ENCODE measurements at regions not wholly inside any gene's neighbourhood (a gene's known extent, or its start where the extent isn't known, plus 50 kb on each side); places are given as distances from the start of the nearest gene placed in this dataset.

DNA sequence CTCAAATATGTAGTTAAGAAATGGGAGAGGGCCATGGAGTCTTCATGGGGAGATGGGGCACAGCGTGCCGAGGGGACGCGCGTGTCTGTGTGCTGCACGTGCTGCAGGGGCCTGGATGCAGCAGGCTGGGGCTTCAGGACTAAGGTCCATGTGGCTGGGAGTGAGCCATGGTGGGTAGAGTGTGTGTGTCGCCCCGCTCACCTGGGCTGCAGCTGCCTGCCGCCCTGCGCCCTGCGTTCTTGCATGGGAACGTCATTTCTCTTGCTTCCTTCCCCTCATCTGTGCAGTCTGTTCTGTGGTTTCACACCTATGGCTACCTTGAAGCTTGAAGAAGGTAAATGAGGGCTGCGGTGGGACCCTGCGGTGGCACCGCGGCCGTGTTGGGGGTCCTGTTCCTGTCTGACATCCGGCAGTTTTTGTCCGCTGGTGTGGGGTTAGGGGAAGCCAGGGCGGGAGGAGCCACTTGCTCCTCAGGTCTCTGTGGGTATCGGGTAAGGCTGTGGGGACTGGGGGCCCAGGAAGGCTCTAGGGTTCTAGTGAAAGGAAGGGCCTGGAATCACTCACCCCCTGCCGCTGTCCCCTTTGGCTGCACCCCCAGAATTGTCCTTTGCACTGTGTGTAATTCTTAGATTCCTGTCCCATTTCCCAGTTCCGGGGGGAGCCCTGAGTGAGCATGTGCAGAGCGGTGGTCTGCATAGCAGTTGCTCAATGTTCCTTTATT, 54.1 kb upstream of the HS6ST1 start:
- H3K4me3 ChIP-seq (ENCODE audit: low read depth, low read length): no peak overlapping the region
- no peak for DNase-seq (ENCODE audit: low read depth)
- TF ChIP-seq, protein P1, sequence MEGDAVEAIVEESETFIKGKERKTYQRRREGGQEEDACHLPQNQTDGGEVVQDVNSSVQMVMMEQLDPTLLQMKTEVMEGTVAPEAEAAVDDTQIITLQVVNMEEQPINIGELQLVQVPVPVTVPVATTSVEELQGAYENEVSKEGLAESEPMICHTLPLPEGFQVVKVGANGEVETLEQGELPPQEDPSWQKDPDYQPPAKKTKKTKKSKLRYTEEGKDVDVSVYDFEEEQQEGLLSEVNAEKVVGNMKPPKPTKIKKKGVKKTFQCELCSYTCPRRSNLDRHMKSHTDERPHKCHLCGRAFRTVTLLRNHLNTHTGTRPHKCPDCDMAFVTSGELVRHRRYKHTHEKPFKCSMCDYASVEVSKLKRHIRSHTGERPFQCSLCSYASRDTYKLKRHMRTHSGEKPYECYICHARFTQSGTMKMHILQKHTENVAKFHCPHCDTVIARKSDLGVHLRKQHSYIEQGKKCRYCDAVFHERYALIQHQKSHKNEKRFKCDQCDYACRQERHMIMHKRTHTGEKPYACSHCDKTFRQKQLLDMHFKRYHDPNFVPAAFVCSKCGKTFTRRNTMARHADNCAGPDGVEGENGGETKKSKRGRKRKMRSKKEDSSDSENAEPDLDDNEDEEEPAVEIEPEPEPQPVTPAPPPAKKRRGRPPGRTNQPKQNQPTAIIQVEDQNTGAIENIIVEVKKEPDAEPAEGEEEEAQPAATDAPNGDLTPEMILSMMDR (conservative IDR thresholded peaks at IDR 0.05; ENCODE audit: low read depth, low read length): no peak

DNA sequence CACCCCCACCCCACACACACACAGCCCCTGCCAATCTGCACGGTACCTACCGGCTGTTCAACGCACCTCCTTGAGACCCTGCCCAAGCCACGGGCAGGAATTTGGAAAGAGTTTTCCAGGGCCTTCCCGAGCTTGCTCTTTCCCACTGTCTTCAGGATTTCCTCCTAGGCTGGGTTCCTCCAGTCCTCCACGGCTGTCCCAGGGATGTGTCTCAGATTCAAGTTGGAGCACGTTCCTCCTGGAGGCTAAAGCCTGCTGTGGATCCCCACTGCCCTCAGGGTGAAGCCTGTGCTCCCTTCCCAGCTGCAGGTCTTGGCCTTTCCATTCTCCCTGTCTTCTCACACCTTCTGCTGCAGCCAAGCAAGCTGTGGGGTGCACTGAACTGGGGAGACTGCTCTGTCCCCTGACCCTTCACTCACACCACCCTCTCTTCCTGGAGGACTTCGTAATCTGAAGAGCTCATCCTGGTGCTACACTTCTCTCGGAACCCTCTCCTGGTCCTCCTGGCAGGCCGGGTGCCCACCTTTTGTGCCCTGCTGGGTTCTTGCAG, 54.9 kb upstream of the HS6ST1 start:
- TF ChIP-seq, protein P1 (conservative IDR thresholded peaks at IDR 0.05; ENCODE audit: low read depth, low read length): no peak
- no peak overlapping the region for H3K4me3 ChIP-seq (ENCODE audit: low read depth, low read length)
- DNase-seq (ENCODE audit: low read depth): no peak

DNA sequence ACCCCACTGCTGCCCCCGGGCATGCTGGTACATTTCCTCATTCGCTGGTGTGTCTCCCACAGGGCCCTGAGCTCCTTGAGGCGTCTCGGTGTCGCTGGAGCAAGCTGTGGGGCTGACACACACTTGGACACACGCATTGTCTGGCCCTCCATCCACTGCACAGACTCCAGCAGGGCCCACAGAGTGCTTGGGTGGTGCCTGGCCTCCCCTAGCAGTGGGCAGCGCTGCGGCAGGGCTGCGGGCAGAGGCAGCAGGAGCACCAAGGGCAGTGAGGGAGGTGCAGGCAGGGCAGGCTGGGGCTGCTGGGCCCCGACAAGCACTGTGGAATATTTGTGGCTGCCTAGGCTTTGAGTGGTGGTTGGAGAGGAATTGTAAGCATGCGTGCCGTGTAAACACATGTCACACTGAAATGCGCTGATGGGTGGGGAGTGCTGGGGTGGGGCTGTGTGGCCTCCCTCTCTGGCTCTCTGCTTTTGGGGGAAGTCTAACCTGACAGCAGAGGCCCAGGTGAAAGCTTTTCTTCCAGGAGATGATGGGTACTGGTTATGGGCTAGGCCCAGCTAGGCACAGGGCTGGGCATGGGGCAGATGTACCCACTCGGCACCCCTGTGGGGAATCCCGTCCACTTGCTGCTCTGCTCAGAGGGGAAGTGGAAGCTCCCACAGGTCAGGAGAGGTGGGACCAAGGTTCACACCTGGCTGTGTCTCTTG, 55.5 kb upstream of the HS6ST1 start:
- peak; percentile 91 for DNase-seq (ENCODE audit: low read depth)
- no peak overlapping the region for H3K4me3 ChIP-seq (ENCODE audit: low read depth, low read length)
- TF ChIP-seq, protein P1 (conservative IDR thresholded peaks at IDR 0.05; ENCODE audit: low read depth, low read length): no peak

DNA sequence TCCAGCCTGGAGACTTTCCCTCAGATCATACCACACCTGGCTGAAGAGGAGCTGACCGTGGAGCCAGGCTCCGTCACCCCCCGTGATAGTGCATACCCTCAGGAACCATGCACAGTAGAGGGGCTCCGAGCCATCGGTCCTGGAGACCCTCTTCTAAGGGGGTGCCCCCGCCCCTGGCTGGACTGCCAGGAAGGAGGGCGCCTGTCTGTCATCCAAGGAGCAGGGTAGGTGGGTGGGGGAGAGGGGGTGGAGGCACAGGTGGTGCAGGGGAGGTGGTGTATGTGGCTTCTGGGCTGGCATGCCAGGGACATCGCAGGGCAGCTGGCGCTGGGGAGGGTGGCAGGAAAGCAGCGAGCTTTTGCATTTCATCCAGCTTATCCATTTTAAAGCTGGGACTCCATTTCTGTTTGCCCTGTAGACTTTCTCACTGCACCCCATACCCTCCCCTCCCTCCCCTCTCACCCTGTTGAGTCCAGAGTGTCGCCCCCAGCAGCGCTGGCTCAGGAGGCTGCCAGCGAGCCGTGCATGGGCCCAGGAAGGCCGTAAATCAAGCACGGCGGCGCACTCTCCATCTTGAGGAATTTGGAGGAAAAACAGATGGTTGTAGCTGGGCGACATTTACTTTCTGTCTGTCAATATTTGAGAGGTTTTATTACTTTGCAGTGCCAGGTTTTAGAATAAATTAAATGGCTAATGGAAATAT, 56.2 kb upstream of the HS6ST1 start:
- DNase-seq (ENCODE audit: low read depth): no peak
- H3K4me3 ChIP-seq (ENCODE audit: low read depth, low read length): no peak overlapping the region
- TF ChIP-seq, protein P1 (conservative IDR thresholded peaks at IDR 0.05; ENCODE audit: low read depth, low read length): no peak

DNA sequence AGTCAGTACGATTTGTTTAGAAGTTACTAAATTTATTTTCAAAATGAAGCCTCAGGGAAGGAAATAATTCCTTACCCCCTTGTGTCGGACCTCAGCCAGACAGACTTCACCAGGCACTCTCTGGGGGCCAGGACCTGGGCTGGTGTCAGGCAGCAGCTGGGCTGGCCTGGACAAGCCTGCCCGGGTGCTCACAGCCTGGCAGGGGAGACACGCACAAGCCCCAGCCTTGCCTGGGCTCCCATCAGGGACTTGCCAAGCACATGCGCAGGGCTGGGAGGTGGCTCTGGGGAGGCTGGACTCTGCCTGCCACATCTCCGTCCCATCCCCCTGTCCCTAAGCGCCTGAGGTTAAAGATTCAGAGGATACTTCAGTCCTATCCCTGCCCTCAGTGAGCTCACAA, 56.8 kb upstream of the HS6ST1 start:
- H3K4me3 ChIP-seq (ENCODE audit: low read depth, low read length): no peak overlapping the region
- no peak for DNase-seq (ENCODE audit: low read depth)
- TF ChIP-seq, protein P1 (conservative IDR thresholded peaks at IDR 0.05; ENCODE audit: low read depth, low read length): no peak

DNA sequence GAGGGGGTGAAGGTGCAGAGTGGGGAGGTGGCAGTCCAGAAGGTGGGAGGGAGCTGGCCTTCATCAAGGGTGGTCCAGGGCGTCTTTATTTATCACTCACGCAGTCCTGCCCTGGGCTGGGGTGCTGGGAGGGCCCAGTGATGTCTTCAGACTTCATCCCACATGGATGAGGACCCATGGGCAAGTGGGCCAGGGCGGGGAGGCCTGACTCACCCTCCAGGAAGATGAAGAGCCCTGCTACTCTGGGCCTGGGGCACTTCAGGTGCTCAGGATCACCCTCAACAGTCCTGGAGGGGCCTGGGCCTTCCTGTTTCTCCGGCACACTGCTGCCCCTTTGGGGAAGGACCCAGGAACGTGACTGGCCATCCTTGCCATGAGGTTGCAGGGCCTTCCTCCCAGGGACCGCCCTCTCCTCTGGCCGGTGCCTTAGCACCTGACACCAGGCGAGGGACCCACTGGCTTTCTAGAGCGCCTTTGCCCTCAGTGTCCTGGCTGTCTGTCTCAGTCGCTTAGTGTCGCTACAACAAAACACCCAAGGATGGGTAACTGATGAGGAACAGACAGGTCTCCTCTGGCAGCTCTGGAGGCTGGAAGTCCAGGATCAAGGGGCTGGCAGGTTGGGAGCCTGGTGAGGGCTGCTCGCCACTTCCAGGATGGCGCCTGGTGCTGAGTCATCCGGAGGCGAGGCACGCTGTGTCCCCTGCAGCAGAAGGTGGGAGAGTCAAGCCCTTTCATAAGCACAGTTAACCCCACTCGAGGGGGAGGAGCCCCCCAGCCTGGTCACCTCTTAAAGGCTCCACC, 57.8 kb upstream of the HS6ST1 start:
- H3K4me3 ChIP-seq (ENCODE audit: low read depth, low read length): no peak overlapping the region
- TF ChIP-seq, protein P1 (conservative IDR thresholded peaks at IDR 0.05; ENCODE audit: low read depth, low read length): no peak
- no peak for DNase-seq (ENCODE audit: low read depth)

Measured in choroid plexus epithelial cell (primary cell).